HCT116 (cell line): ENCODE measurements at regions not wholly inside any gene's neighbourhood (a gene's known extent, or its start where the extent isn't known, plus 50 kb on each side); places are given as distances from the start of the nearest gene placed in this dataset.

Experiments
- ATAC-seq: fragments of 200-7000 bp; cut with Tn5 transposase; 2 replicates; pipeline ENCODE4 v1.9.1; 2020; ENCODE audit warnings: mild to moderate bottlenecking, moderate library complexity
- BruUV-seq: library from RNA; stranded (reverse); fragments of 400-500 nt; replicated peaks from 2 replicates; lab custom pipeline; 2021; lab: Mats Ljungman, UMichigan
- CTCF ChIA-PET: fragments of 300-600 bp; sonication (Branson Sonifier 250); formaldehyde crosslinking; loops from one replicate; lab custom pipeline; 2021; ENCODE audit warnings: antibody characterized with exemption; lab: Charles Lee
- POLR2A ChIA-PET: fragments of 300-600, 350-600 bp; sonication (Branson Sonifier 250); formaldehyde crosslinking; loops from one replicate; lab custom pipeline; 2021; ENCODE audit warnings: antibody characterized with exemption; lab: Charles Lee
- RAD21 ChIA-PET, 2 experiments: fragments of 300-600 bp; sonication (Branson Sonifier 250); formaldehyde crosslinking; loops; one replicate each; lab custom pipeline; 2023; ENCODE audit warnings: low total read pairs in 2 of 2; ENCODE audit not compliant: uncharacterized antibody in 2 of 2, unreplicated experiment in 2 of 2, low non-redundant PET in 1 of 2; lab: Charles Lee
- DNase-seq: peaks from one replicate; pipeline ENCODE4 v3.0.0-alpha.2; 2010; ENCODE audit warnings: low read depth, low spot score
- H2AFZ ChIP-seq: fragments of 200-600 bp; shearing (Covaris generic), sonication (generic); 2 replicates; pipeline ENCODE4 v1.6.1; 2017; ENCODE audit warnings: low read depth, mixed run types, mixed read lengths, antibody characterized with exemption, low read length; ENCODE audit not compliant: poor library complexity, severe bottlenecking
- H3K27ac ChIP-seq: 2 replicates; pipeline ENCODE4 v1.5.1; 2012; ENCODE audit warnings: low read depth, low read length
- H3K27me3 ChIP-seq: fragments of 200-600 bp; sonication (generic); 2 replicates; pipeline ENCODE4 v1.6.1; 2016; ENCODE audit warnings: mixed run types, low read length, mixed read lengths; ENCODE audit not compliant: insufficient read depth
- H3K36me3 ChIP-seq, 2 experiments: fragments of 200-500 bp in 1 of 2; fragments of 200-600 bp in 1 of 2; sonication (Bioruptor generic) in 1 of 2; sonication (generic) in 1 of 2; 2 replicates each; pipeline versions ENCODE4 v1.5.1 to v1.6.1; 2014 to 2016; ENCODE audit warnings: low read length in 2 of 2, inconsistent platforms in 1 of 2, mixed read lengths in 1 of 2, mixed run types in 1 of 2; ENCODE audit not compliant: insufficient read depth in 2 of 2, control insufficient read depth in 1 of 2
- H3K4me1 ChIP-seq, 2 experiments: fragments of 200-600 bp in 1 of 2; sonication (generic) in 1 of 2; 2 replicates each; pipeline versions ENCODE4 v1.5.1 to v1.6.1; 2012 to 2017; ENCODE audit warnings: low read length in 2 of 2, inconsistent platforms in 1 of 2, mild to moderate bottlenecking in 1 of 2, mixed read lengths in 1 of 2, mixed run types in 1 of 2, moderate library complexity in 1 of 2; ENCODE audit not compliant: insufficient read depth in 2 of 2, control insufficient read depth in 1 of 2
- H3K4me2 ChIP-seq: fragments of 200-600 bp; sonication (generic); 2 replicates; pipeline ENCODE4 v1.6.1; 2017; ENCODE audit warnings: mixed run types, low read length, mixed read lengths
- H3K4me3 ChIP-seq, 2 experiments: fragments of 200-600 bp in 1 of 2; sonication (generic) in 1 of 2; replicated peaks in 1 of 2; 2 replicates each; pipeline ENCODE4 v1.5.1; 2011 to 2016; ENCODE audit warnings: low read length in 2 of 2, control low read depth in 1 of 2, low read depth in 1 of 2, mild to moderate bottlenecking in 1 of 2, mixed read lengths in 1 of 2, mixed run types in 1 of 2
- H3K79me2 ChIP-seq: fragments of 200-600 bp; sonication (generic); 2 replicates; pipeline ENCODE4 v1.6.1; 2017; ENCODE audit warnings: mild to moderate bottlenecking, mixed run types, low read length, moderate library complexity, mixed read lengths; ENCODE audit not compliant: insufficient read depth
- H3K9ac ChIP-seq: fragments of 200-600 bp; sonication (generic); 2 replicates; pipeline ENCODE4 v1.6.1; 2016; ENCODE audit warnings: low read length, mixed read lengths
- H3K9me2 ChIP-seq: fragments of 200-600 bp; sonication (generic), shearing (Covaris generic); 2 replicates; pipeline ENCODE4 v1.6.1; 2017; ENCODE audit warnings: mixed run types, mild to moderate bottlenecking, moderate library complexity; ENCODE audit not compliant: insufficient read depth
- H3K9me3 ChIP-seq, 2 experiments: fragments of 200-500 bp in 1 of 2; fragments of 200-600 bp in 1 of 2; sonication (Bioruptor generic) in 1 of 2; sonication (generic) in 1 of 2; 2 replicates each; pipeline ENCODE4 v1.6.1; 2014 to 2017; ENCODE audit warnings: low read length in 2 of 2, mixed read lengths in 2 of 2, inconsistent platforms in 1 of 2, low read depth in 1 of 2, mild to moderate bottlenecking in 1 of 2, mixed run types in 1 of 2, moderate library complexity in 1 of 2; ENCODE audit not compliant: control insufficient read depth in 1 of 2, insufficient read depth in 1 of 2
- H4K20me1 ChIP-seq: fragments of 200-600 bp; sonication (generic), shearing (Covaris generic); 2 replicates; pipeline ENCODE4 v1.6.1; 2017; ENCODE audit warnings: mixed run types, mild to moderate bottlenecking, moderate library complexity; ENCODE audit not compliant: insufficient read depth
- ATF3 ChIP-seq: IDR thresholded peaks from 2 replicates; pipeline ENCODE4 v1.6.1; 2012
- CBX3 ChIP-seq: IDR thresholded peaks from 2 replicates; pipeline ENCODE4 v1.6.1; 2012; ENCODE audit warnings: low read depth
- CTCF ChIP-seq, 3 experiments: fragments of 200-600 bp in 1 of 3; sonication (generic) in 1 of 3; IDR thresholded peaks in 2 of 3; conservative IDR thresholded peaks in 1 of 3; 2 replicates each; pipeline ENCODE4 v1.5.1; 2012 to 2017; ENCODE audit warnings: low read depth in 2 of 3, low read length in 2 of 3, antibody characterized with exemption in 1 of 3, borderline replicate concordance in 1 of 3, control low read depth in 1 of 3, mild to moderate bottlenecking in 1 of 3, mixed read lengths in 1 of 3, mixed run types in 1 of 3, moderate library complexity in 1 of 3; ENCODE audit not compliant: insufficient read depth in 1 of 3
- EGR1 ChIP-seq: IDR thresholded peaks from 2 replicates; pipeline ENCODE4 v1.6.1; 2012; ENCODE audit warnings: low read depth
- ELF1 ChIP-seq: IDR thresholded peaks from 2 replicates; pipeline ENCODE4 v1.6.1; 2012; ENCODE audit warnings: low read depth, borderline replicate concordance
- EZH2 ChIP-seq: fragments of 200-600 bp; sonication (generic); IDR thresholded peaks from 2 replicates; pipeline ENCODE4 v1.6.1; 2017; ENCODE audit warnings: antibody characterized with exemption, mixed run types
- EZH2phosphoT487 ChIP-seq: fragments of 200-600 bp; IDR thresholded peaks from 2 replicates; pipeline ENCODE4 v1.6.1; 2018; ENCODE audit warnings: antibody characterized with exemption, borderline replicate concordance
- MAX ChIP-seq: IDR thresholded peaks from 2 replicates; pipeline ENCODE4 v1.6.1; 2012
- POLR2A ChIP-seq: IDR thresholded peaks from 2 replicates; pipeline ENCODE4 v1.7.0; 2011; ENCODE audit warnings: borderline replicate concordance; ENCODE audit not compliant: insufficient read depth, insufficient read length; ENCODE audit errors: extremely low read depth
- POLR2AphosphoS5 ChIP-seq: IDR thresholded peaks from 2 replicates; pipeline ENCODE4 v1.6.1; 2011; ENCODE audit warnings: mild to moderate bottlenecking, low read depth, low read length, moderate library complexity
- SIN3A ChIP-seq: IDR thresholded peaks from 2 replicates; pipeline ENCODE4 v1.6.1; 2012; ENCODE audit warnings: low read depth
- SRF ChIP-seq: IDR thresholded peaks from 2 replicates; pipeline ENCODE4 v1.6.1; 2012; ENCODE audit warnings: low read depth
- TCF7L2 ChIP-seq: IDR thresholded peaks from 2 replicates; pipeline ENCODE4 v1.7.0; 2011; ENCODE audit warnings: borderline replicate concordance, inconsistent platforms; ENCODE audit not compliant: insufficient read depth, insufficient read length; ENCODE audit errors: extremely low read depth
- ZBTB33 ChIP-seq: IDR thresholded peaks from 2 replicates; pipeline ENCODE4 v1.6.1; 2011; ENCODE audit warnings: mild to moderate bottlenecking, low read length, moderate library complexity; ENCODE audit not compliant: insufficient replicate concordance; ENCODE audit errors: extremely low read depth
- ZFX ChIP-seq: fragments of 450-650 bp; IDR thresholded peaks from 2 replicates; pipeline ENCODE4 v1.6.1; 2017
- ZNF274 ChIP-seq: fragments of 200-500 bp; sonication (Bioruptor generic); IDR thresholded peaks from 2 replicates; pipeline ENCODE4 v1.6.1; 2014; ENCODE audit warnings: mild to moderate bottlenecking, low read depth, low read length, inconsistent platforms
- intact Hi-C: fragments of 100-400 bp; cut with micrococcal nuclease; formaldehyde crosslinking; loops from 2 replicates; pipeline ENCODE4 v1.10.0; 2022

- Histone ChIP-seq H3K4me2 (no peak overlapping the region), H3K27me3 (no peaks in the 10 kb centered on the region), H3K36me3 (no peaks in the 10 kb centered on the region), H4K20me1 (no peaks in the 10 kb centered on the region), H3K9me2 (no peaks in the 10 kb centered on the region), H3K9ac (no peak overlapping the region), H3K9me3 (peaks cover 0 to 20% of the 10 kb centered on the region in 2 experiments; a peak in 3 of 4 replicates), H2AFZ (no peak overlapping the region), H3K4me3 (no peak overlapping the region), H3K4me1 (no peaks in the 10 kb centered on the region), H3K79me2 (no peaks in the 10 kb centered on the region), H3K27ac (no peak overlapping the region)
- BruUV-seq = no TSS peak
- ChIA-PET POLR2A (no interaction called here), RAD21 (no interaction called here), CTCF (no interaction called here)
- TF ChIP-seq EZH2phosphoT487 (no peak), SRF (no peak), CBX3 (no peak), MAX (no peak)
- intact Hi-C loops = no loop called here
- DNase-seq = no peak
- ATAC-seq = no peak
These were observed 1242.0 kb downstream of the AMY1C start for GRCh38 chr1:104991702-104992101.

GRCh38 chr1:105000793-105001192, 1251.1 kb downstream of the AMY1C start:
- POLR2A ChIA-PET = no interaction called here
- intact Hi-C loops = no loop called here
- TF ChIP-seq POLR2AphosphoS5 (no peak), MAX (no peak), SIN3A (no peak), SRF (no peak), ELF1 (no peak), TCF7L2 (no peak), EZH2 (no peak), CBX3 (no peak), EGR1 (no peak), ZNF274 (no peak), POLR2A (no peak), ZBTB33 (no peak), ATF3 (no peak), ZFX (no peak), CTCF (IDR thresholded peaks at IDR 0.05 in 2 of 3, conservative IDR thresholded peaks at IDR 0.05 in 1 of 3; ENCODE audit: borderline replicate concordance in 1 of 3, insufficient read depth in 1 of 3, low read depth in 2 of 3, low read length in 2 of 3) (no peak)

More at GRCh38 chr1:105000793-105001192, 1251.1 kb downstream of the AMY1C start:
- H3K9me2 ChIP-seq = no peaks in the 10 kb centered on the region
- no peaks in the 10 kb centered on the region for H3K4me1 ChIP-seq
- H3K27ac ChIP-seq = no peak overlapping the region
- CTCF ChIA-PET = no interaction called here
- no peaks in the 10 kb centered on the region for H4K20me1 ChIP-seq
- H3K27me3 ChIP-seq = no peaks in the 10 kb centered on the region
- no peak for ATAC-seq
- H3K4me2 ChIP-seq = no peak overlapping the region
- H3K79me2 ChIP-seq = no peaks in the 10 kb centered on the region
- no TSS peak for BruUV-seq
- H3K9ac ChIP-seq = no peak overlapping the region
- peaks cover 7 to 19% of the 10 kb centered on the region in 2 experiments; a peak in 2 of 4 replicates for H3K9me3 ChIP-seq
- no peak overlapping the region for H3K4me3 ChIP-seq
- H2AFZ ChIP-seq = no peak overlapping the region
- DNase-seq = no peak
- RAD21 ChIA-PET = interaction anchor here in 1 of 2 experiments (0.6 kb wide), 1 partner anchor 19 kb away, joined by 4 read pairs; no protein-coding TSS in a partner anchor
- no peaks in the 10 kb centered on the region for H3K36me3 ChIP-seq
